IMR-90 (cell line): ENCODE measurements at regions not wholly inside any gene's neighbourhood (a gene's known extent, or its start where the extent isn't known, plus 50 kb on each side); places are given as distances from the start of the nearest gene placed in this dataset.

Experiments
- ATAC-seq: fragments of 200-7000 bp; cut with Tn5 transposase; 2 replicates; pipeline ENCODE4 v1.9.1; 2020; ENCODE audit warnings: low read depth, mild to moderate bottlenecking, moderate library complexity
- BruUV-seq: library from RNA; stranded (reverse); fragments of 400-500 nt; replicated peaks from 2 replicates; lab custom pipeline; 2021; lab: Mats Ljungman, UMichigan
- CTCF ChIA-PET: fragments of 300-600 bp; formaldehyde crosslinking; extraction: SDS; loops from one replicate; lab custom pipeline; 2021; ENCODE audit warnings: antibody characterized with exemption; lab: Yijun Ruan, JAX
- POLR2A ChIA-PET: fragments of 300-600 bp; sonication (Branson Sonifier 250); formaldehyde crosslinking; loops from one replicate; lab custom pipeline; 2022; ENCODE audit warnings: antibody characterized with exemption; ENCODE audit not compliant: unreplicated experiment; lab: Charles Lee
- DNase-seq: peaks from one replicate; pipeline ENCODE4 v3.0.0; 2013
- H2AFZ ChIP-seq: replicated peaks from 2 replicates; pipeline ENCODE3; 2013; ENCODE audit warnings: low read length, mild to moderate bottlenecking; ENCODE audit not compliant: poor library complexity
- H2AK5ac ChIP-seq: 2 replicates; pipeline ENCODE4 v1.6.1; 2013; ENCODE audit warnings: low read depth, low read length, inconsistent platforms
- H2AK9ac ChIP-seq: replicated peaks from 2 replicates; pipeline ENCODE3; 2013; ENCODE audit warnings: mild to moderate bottlenecking, low read depth, low read length, moderate library complexity; ENCODE audit not compliant: poor library complexity
- H2BK120ac ChIP-seq: 2 replicates; pipeline ENCODE4 v1.6.1; 2013; ENCODE audit warnings: low read depth, low read length, inconsistent platforms
- H2BK15ac ChIP-seq: 3 replicates; pipeline ENCODE4 v1.6.1; 2013; ENCODE audit warnings: low read depth, low read length, inconsistent platforms
- H2BK20ac ChIP-seq: 2 replicates; pipeline ENCODE4 v1.6.1; 2013; ENCODE audit warnings: low read depth, mild to moderate bottlenecking, inconsistent platforms, low read length, moderate library complexity
- H2BK5ac ChIP-seq: 2 replicates; pipeline ENCODE4 v1.6.1; 2013; ENCODE audit warnings: mild to moderate bottlenecking, low read depth, low read length, inconsistent platforms; ENCODE audit not compliant: poor library complexity, severe bottlenecking
- H3K14ac ChIP-seq: replicated peaks from 2 replicates; pipeline ENCODE4 v1.6.1; 2013; ENCODE audit warnings: low read depth, low read length, inconsistent platforms
- H3K18ac ChIP-seq: 2 replicates; pipeline ENCODE4 v1.6.1; 2013; ENCODE audit warnings: low read depth, low read length, control low read depth
- H3K23ac ChIP-seq: 2 replicates; pipeline ENCODE4 v1.6.1; 2013; ENCODE audit warnings: low read depth, low read length, inconsistent platforms
- H3K27ac ChIP-seq: 2 replicates; pipeline ENCODE4 v1.5.1; 2013; ENCODE audit warnings: mild to moderate bottlenecking, control low read depth, low read length; ENCODE audit not compliant: insufficient read depth
- H3K27me3 ChIP-seq: 2 replicates; pipeline ENCODE4 v1.6.1; 2013; ENCODE audit warnings: low read length; ENCODE audit not compliant: control insufficient read depth, insufficient read depth
- H3K36me3 ChIP-seq: 2 replicates; pipeline ENCODE4 v1.6.1; 2013; ENCODE audit warnings: low read length, mixed read lengths; ENCODE audit not compliant: control insufficient read depth, insufficient read depth
- H3K4ac ChIP-seq: 2 replicates; pipeline ENCODE4 v1.6.1; 2013; ENCODE audit warnings: low read depth, low read length, inconsistent platforms
- H3K4me1 ChIP-seq: 2 replicates; pipeline ENCODE4 v1.6.1; 2013; ENCODE audit warnings: low read length, mixed read lengths; ENCODE audit not compliant: control insufficient read depth, insufficient read depth
- H3K4me2 ChIP-seq: 2 replicates; pipeline ENCODE4 v1.6.1; 2013; ENCODE audit warnings: low read depth, mild to moderate bottlenecking, control low read depth, low read length, moderate library complexity
- H3K4me3 ChIP-seq: 2 replicates; pipeline ENCODE4 v1.5.1; 2013; ENCODE audit warnings: low read depth, mild to moderate bottlenecking, control low read depth, low read length, moderate library complexity; ENCODE audit not compliant: insufficient read depth
- H3K56ac ChIP-seq: 2 replicates; pipeline ENCODE4 v1.6.1; 2013; ENCODE audit warnings: low read length, inconsistent platforms; ENCODE audit not compliant: insufficient read depth; ENCODE audit errors: extremely low read depth
- H3K79me1 ChIP-seq, 2 experiments: 2 replicates each; pipeline ENCODE4 v1.6.1; 2013; ENCODE audit warnings: low read length in 2 of 2, inconsistent platforms in 1 of 2, low read depth in 1 of 2
- H3K9ac ChIP-seq: 2 replicates; pipeline ENCODE4 v1.6.1; 2013; ENCODE audit warnings: low read depth, low read length, control low read depth
- H3K9me1 ChIP-seq: 2 replicates; pipeline ENCODE4 v1.6.1; 2013; ENCODE audit warnings: low read length, inconsistent platforms; ENCODE audit not compliant: insufficient read depth
- H3K9me3 ChIP-seq: 2 replicates; pipeline ENCODE4 v1.6.1; 2013; ENCODE audit warnings: low read length; ENCODE audit not compliant: control insufficient read depth, insufficient read depth
- H4K20me1 ChIP-seq: 2 replicates; pipeline ENCODE4 v1.6.1; 2013; ENCODE audit warnings: low read length, inconsistent platforms; ENCODE audit not compliant: insufficient read depth
- H4K5ac ChIP-seq: 2 replicates; pipeline ENCODE4 v1.6.1; 2013; ENCODE audit warnings: mild to moderate bottlenecking, low read depth, low read length, control low read depth
- H4K8ac ChIP-seq, 2 experiments: 2 replicates each; pipeline ENCODE4 v1.6.1; 2013; ENCODE audit warnings: low read depth in 2 of 2, low read length in 2 of 2, control low read depth in 1 of 2, inconsistent platforms in 1 of 2
- H4K91ac ChIP-seq: 2 replicates; pipeline ENCODE4 v1.6.1; 2013; ENCODE audit warnings: low read depth, low read length, inconsistent platforms; ENCODE audit not compliant: insufficient read depth
- CTCF ChIP-seq: conservative IDR thresholded peaks from 2 replicates; pipeline ENCODE4 v1.5.1; 2012; ENCODE audit warnings: mild to moderate bottlenecking, low read depth, low read length, improper control_type of control experiment
- FOS ChIP-seq: fragments of 150-350 bp; IDR thresholded peaks from 2 replicates; pipeline ENCODE4 v1.6.1; 2016; ENCODE audit warnings: low read depth, low read length
- POLR2A ChIP-seq: IDR thresholded peaks from 2 replicates; pipeline ENCODE4 v1.6.1; 2012; ENCODE audit warnings: mild to moderate bottlenecking, low read depth, low read length
- RCOR1 ChIP-seq: IDR thresholded peaks from 2 replicates; pipeline ENCODE4 v1.6.1; 2012; ENCODE audit warnings: mild to moderate bottlenecking, low read length, improper control_type of control experiment; ENCODE audit not compliant: insufficient replicate concordance
- USF2 ChIP-seq: fragments of 150-350 bp; IDR thresholded peaks from 2 replicates; pipeline ENCODE4 v1.6.1; 2017; ENCODE audit warnings: mild to moderate bottlenecking, antibody characterized with exemption, low read length, low read depth
- WGBS, 2 experiments: methylation state at CpG; one replicate each; pipeline versions ENCODE4 v1.1.5 to v1.1.7; 2013; ENCODE audit warnings: missing lambda C conversion rate in 2 of 2; ENCODE audit not compliant: insufficient read length in 1 of 2; ENCODE audit errors: extremely low coverage in 2 of 2; 5-methylcytosine and 5-hydroxymethylcytosine counted together
- dilution Hi-C: fragments of 300-500 bp; cut with HindIII; formaldehyde crosslinking; loops from one replicate; pipeline ENCODE4 v1.14.3; 2018; ENCODE audit warnings: low sequenced_read_pairs; ENCODE audit not compliant: unreplicated experiment
- in situ Hi-C: fragments of 300-500 bp; cut with MboI; formaldehyde crosslinking; loops from 3 replicates; pipeline ENCODE4 v1.14.3; 2019; ENCODE audit warnings: low sequenced_read_pairs, inconsistent platforms, mixed read lengths
- intact Hi-C: fragments of 100-400 bp; cut with micrococcal nuclease; formaldehyde crosslinking; loops from 2 replicates; pipeline ENCODE4 v1.10.0; 2022

GRCh38 chr17:63102034-63102433, 136.0 kb downstream of the TANC2 start:
- H3K9me3 ChIP-seq, result no peaks in the 10 kb centered on the region
- H3K4me1 ChIP-seq, result peaks cover 2% of the 10 kb centered on the region; the same call in 1 of the 2 replicates
- no CpG with 5 or more reads among the region's 4 CpGs for WGBS, 2 experiments
- no peak overlapping the region for H2BK120ac ChIP-seq
- no peaks in the 10 kb centered on the region for H3K27me3 ChIP-seq
- H2BK20ac ChIP-seq, result no peak overlapping the region
- H4K20me1 ChIP-seq, result peaks cover 9% of the 10 kb centered on the region
- no peak overlapping the region for H3K23ac ChIP-seq
- DNase-seq, result no peak
- H3K4ac ChIP-seq, result no peak overlapping the region
- no peak overlapping the region for H2BK5ac ChIP-seq
- no peak overlapping the region for H2BK15ac ChIP-seq
- intact Hi-C loops, result no loop called here
- no peak overlapping the region for H2AK5ac ChIP-seq
- no peak overlapping the region for H4K8ac ChIP-seq
- no peak overlapping the region for H3K9ac ChIP-seq
- dilution Hi-C loops, result no loop called here
- H4K91ac ChIP-seq, result no peak overlapping the region
- TF ChIP-seq RCOR1 (no peak), FOS (no peak), USF2 (no peak), CTCF (no peak), POLR2A (no peak)
- no TSS peak for BruUV-seq
- no peak overlapping the region for H2AK9ac ChIP-seq
- no peak overlapping the region for H4K5ac ChIP-seq
- peaks cover 30 to 46% of the 10 kb centered on the region in 2 experiments for H3K79me1 ChIP-seq
- no peak overlapping the region for H3K56ac ChIP-seq
- no peak overlapping the region for H3K18ac ChIP-seq
- peaks cover 3% of the 10 kb centered on the region; the same call in 1 of the 2 replicates for H3K9me1 ChIP-seq
- no peak overlapping the region for H2AFZ ChIP-seq
- POLR2A ChIA-PET, result no interaction called here
- H3K27ac ChIP-seq, result no peak overlapping the region
- 0 out of 2 replicates have a peak, but pooled peaks cover 5% of the 10 kb centered on the region for H3K36me3 ChIP-seq
- no peak overlapping the region for H3K4me2 ChIP-seq
- no peak for ATAC-seq
- CTCF ChIA-PET, result no interaction called here
- in situ Hi-C loops, result no loop called here
- H3K4me3 ChIP-seq, result no peak overlapping the region
- H3K14ac ChIP-seq, result no peak overlapping the region
